ENCODE measurements at regions not wholly inside any gene's neighbourhood (a gene's known extent, or its start where the extent isn't known, plus 50 kb on each side); places are given as distances from the start of the nearest gene placed in this dataset.
"Not testable (repeated sequence)": the region's sequence is repeated elsewhere in the genome, so short reads cannot be mapped to it uniquely, and the experiment has no call there.

GRCh38 chr6:167560673-167561569 lies 236.0 kb downstream of the TTLL2 start:
- ATAC-seq (ENCODE audit: insufficient read depth, low read depth): no peak
- H3K9ac ChIP-seq (ENCODE audit: low read depth, low read length): no peak overlapping the region
- no peaks in the 10 kb centered on the region for H3K4me1 ChIP-seq (ENCODE audit: insufficient read depth, low read length)
- no peaks in the 10 kb centered on the region for H3K36me3 ChIP-seq (ENCODE audit: insufficient read depth, low read length)
- no peak overlapping the region for H3K4me2 ChIP-seq (ENCODE audit: insufficient read depth, low read length)
- DNase-seq: no peak
- no peaks in the 10 kb centered on the region for H4K20me1 ChIP-seq (ENCODE audit: insufficient read depth, low read length)
- no peak overlapping the region for H2AFZ ChIP-seq (ENCODE audit: low read depth, low read length)
- H3K9me3 ChIP-seq (ENCODE audit: insufficient read depth, low read length, severe bottlenecking): peaks cover 3% of the 10 kb centered on the region
- H3K4me3 ChIP-seq (ENCODE audit: low read depth in 1 of 2, low read length in 2 of 2): no peak overlapping the region
- no peaks in the 10 kb centered on the region for H3K79me2 ChIP-seq (ENCODE audit: insufficient read depth, low read length)
- H3K27ac ChIP-seq (ENCODE audit: low read length): no peak overlapping the region
- no peak for TF ChIP-seq CTCF (IDR thresholded peaks at IDR 0.05; ENCODE audit: borderline replicate concordance, extremely low read depth, low read length, poor library complexity, severe bottlenecking)
- TF ChIP-seq EZH2 (IDR thresholded peaks at IDR 0.05; ENCODE audit: borderline replicate concordance, low read depth, low read length, severe bottlenecking): no peak
- no peaks in the 10 kb centered on the region for H3K27me3 ChIP-seq (ENCODE audit: insufficient read depth, low read length, poor library complexity)

GRCh38 chr6:167562862-167563261 lies 238.0 kb downstream of the TTLL2 start:
- not testable (repeated sequence) for H3K9ac ChIP-seq (ENCODE audit: low read depth, low read length); ATAC-seq (ENCODE audit: insufficient read depth, low read depth); H3K79me2 ChIP-seq (ENCODE audit: insufficient read depth, low read length); H3K4me1 ChIP-seq (ENCODE audit: insufficient read depth, low read length); H3K4me3 ChIP-seq (ENCODE audit: low read depth in 1 of 2, low read length in 2 of 2); H3K36me3 ChIP-seq (ENCODE audit: insufficient read depth, low read length); H3K4me2 ChIP-seq (ENCODE audit: insufficient read depth, low read length); H3K27me3 ChIP-seq (ENCODE audit: insufficient read depth, low read length, poor library complexity); H3K9me3 ChIP-seq (ENCODE audit: insufficient read depth, low read length, severe bottlenecking); DNase-seq; H4K20me1 ChIP-seq (ENCODE audit: insufficient read depth, low read length); H2AFZ ChIP-seq (ENCODE audit: low read depth, low read length); H3K27ac ChIP-seq (ENCODE audit: low read length)

- H3K9ac ChIP-seq (ENCODE audit: low read depth, low read length): no peak overlapping the region
- no peak overlapping the region for H3K4me2 ChIP-seq (ENCODE audit: insufficient read depth, low read length)
- DNase-seq (no peak), ATAC-seq (ENCODE audit: insufficient read depth, low read depth) (no peak)
- H3K36me3 ChIP-seq (ENCODE audit: insufficient read depth, low read length): no peaks in the 10 kb centered on the region
- H3K9me3 ChIP-seq (ENCODE audit: insufficient read depth, low read length, severe bottlenecking): no peaks in the 10 kb centered on the region
- no peak overlapping the region for H2AFZ ChIP-seq (ENCODE audit: low read depth, low read length)
- H3K27me3 ChIP-seq (ENCODE audit: insufficient read depth, low read length, poor library complexity): no peaks in the 10 kb centered on the region
- no peak overlapping the region for H3K4me3 ChIP-seq (ENCODE audit: low read depth in 1 of 2, low read length in 2 of 2)
- no peaks in the 10 kb centered on the region for H3K79me2 ChIP-seq (ENCODE audit: insufficient read depth, low read length)
- H3K27ac ChIP-seq (ENCODE audit: low read length): no peak overlapping the region
- H3K4me1 ChIP-seq (ENCODE audit: insufficient read depth, low read length): no peaks in the 10 kb centered on the region
- H4K20me1 ChIP-seq (ENCODE audit: insufficient read depth, low read length): no peaks in the 10 kb centered on the region
- TF ChIP-seq EZH2 (IDR thresholded peaks at IDR 0.05; ENCODE audit: borderline replicate concordance, low read depth, low read length, severe bottlenecking) (no peak), CTCF (IDR thresholded peaks at IDR 0.05; ENCODE audit: borderline replicate concordance, extremely low read depth, low read length, poor library complexity, severe bottlenecking) (no peak)
Measured at GRCh38 chr6:167564416-167565250, 239.7 kb downstream of the TTLL2 start.

GRCh38 chr6:167565388-167565787 lies 240.5 kb downstream of the TTLL2 start:
- TF ChIP-seq CTCF (IDR thresholded peaks at IDR 0.05; ENCODE audit: borderline replicate concordance, extremely low read depth, low read length, poor library complexity, severe bottlenecking): no peak
- no peak overlapping the region for H3K27ac ChIP-seq (ENCODE audit: low read length)
- no peak for DNase-seq
- H3K36me3 ChIP-seq (ENCODE audit: insufficient read depth, low read length): no peaks in the 10 kb centered on the region
- H3K9ac ChIP-seq (ENCODE audit: low read depth, low read length): no peak overlapping the region
- no peak overlapping the region for H3K4me2 ChIP-seq (ENCODE audit: insufficient read depth, low read length)
- H3K4me3 ChIP-seq (ENCODE audit: low read depth in 1 of 2, low read length in 2 of 2): no peak overlapping the region
- ATAC-seq (ENCODE audit: insufficient read depth, low read depth): no peak
- H4K20me1 ChIP-seq (ENCODE audit: insufficient read depth, low read length): no peaks in the 10 kb centered on the region
- no peak overlapping the region for H2AFZ ChIP-seq (ENCODE audit: low read depth, low read length)
- no peaks in the 10 kb centered on the region for H3K27me3 ChIP-seq (ENCODE audit: insufficient read depth, low read length, poor library complexity)
- no peaks in the 10 kb centered on the region for H3K79me2 ChIP-seq (ENCODE audit: insufficient read depth, low read length)
- no peaks in the 10 kb centered on the region for H3K9me3 ChIP-seq (ENCODE audit: insufficient read depth, low read length, severe bottlenecking)
- H3K4me1 ChIP-seq (ENCODE audit: insufficient read depth, low read length): no peaks in the 10 kb centered on the region
